SK-N-SH treated with all-trans-retinoic acid at 6 μM for 48 hours (cell line): ENCODE measurements at regions not wholly inside any gene's neighbourhood (a gene's known extent, or its start where the extent isn't known, plus 50 kb on each side); places are given as distances from the start of the nearest gene placed in this dataset.

ENCODE experiments used
- ATAC-seq: fragments of 200-7000 bp; cut with Tn5 transposase; 3 replicates; pipeline ENCODE4 v1.9.1; 2020; ENCODE audit warnings: mild to moderate bottlenecking, moderate library complexity
- ARNTL ChIP-seq: fragments of 450-650 bp; formaldehyde crosslinking; IDR thresholded peaks from 2 replicates; pipeline ENCODE4 v1.5.0; 2020; ENCODE audit warnings: low read depth, mild to moderate bottlenecking, moderate library complexity, borderline replicate concordance
- BACH2 ChIP-seq: fragments of 250-450 bp; sonication (Bioruptor Pico); IDR thresholded peaks from 2 replicates; pipeline ENCODE4 v1.9.0; 2021; ENCODE audit warnings: mild to moderate bottlenecking, borderline replicate concordance
- CSDC2 ChIP-seq: fragments of 250-450 bp; sonication (Bioruptor Pico); IDR thresholded peaks from 2 replicates; pipeline ENCODE4 v1.5.0; 2020; ENCODE audit warnings: mild to moderate bottlenecking, moderate library complexity
- GLIS3 ChIP-seq: fragments of 250-450 bp; sonication (Bioruptor Pico); IDR thresholded peaks from 2 replicates; pipeline ENCODE4 v1.5.0; 2020; ENCODE audit warnings: mild to moderate bottlenecking, moderate library complexity
- ISL1 ChIP-seq: fragments of 250-450 bp; sonication (Bioruptor Pico); IDR thresholded peaks from 2 replicates; pipeline ENCODE4 v2.1.2; 2022; ENCODE audit warnings: mild to moderate bottlenecking, moderate library complexity
- OSR1 ChIP-seq: fragments of 250-450 bp; sonication (Bioruptor Pico); IDR thresholded peaks from 2 replicates; pipeline ENCODE4 v1.8.0; 2022; ENCODE audit warnings: moderate library complexity, mild to moderate bottlenecking, inconsistent platforms
- POU6F1 ChIP-seq: fragments of 250-450 bp; sonication (Bioruptor Pico); IDR thresholded peaks from 2 replicates; pipeline ENCODE4 v1.8.0; 2021; ENCODE audit warnings: low read depth, mild to moderate bottlenecking, moderate library complexity, borderline replicate concordance
- PPARA ChIP-seq: fragments of 250-450 bp; sonication (Bioruptor Pico); IDR thresholded peaks from 2 replicates; pipeline ENCODE4 v1.5.0; 2020; ENCODE audit warnings: mild to moderate bottlenecking, borderline replicate concordance
- RARB ChIP-seq: fragments of 250-450 bp; sonication (Bioruptor Pico); IDR thresholded peaks from 2 replicates; pipeline ENCODE4 v1.8.0; 2021; ENCODE audit warnings: mild to moderate bottlenecking, moderate library complexity
- SNAI2 ChIP-seq: fragments of 250-450 bp; sonication (Bioruptor Pico); IDR thresholded peaks from 2 replicates; pipeline ENCODE4 v1.5.0; 2020; ENCODE audit warnings: mild to moderate bottlenecking, moderate library complexity
- TCF4 ChIP-seq: fragments of 250-450 bp; sonication (Bioruptor Pico); IDR thresholded peaks from 2 replicates; pipeline ENCODE4 v1.8.0; 2021; ENCODE audit warnings: mild to moderate bottlenecking, moderate library complexity, borderline replicate concordance
- ZC3H10 ChIP-seq: fragments of 250-450 bp; sonication (Bioruptor Pico); IDR thresholded peaks from 2 replicates; pipeline ENCODE4 v1.5.1; 2021; ENCODE audit warnings: mild to moderate bottlenecking, moderate library complexity
- ZFP3 ChIP-seq: fragments of 250-450 bp; sonication (Bioruptor Pico); IDR thresholded peaks from 2 replicates; pipeline ENCODE4 v1.5.0; 2020; ENCODE audit warnings: mild to moderate bottlenecking, moderate library complexity
- ZFP30 ChIP-seq: fragments of 450-650 bp; formaldehyde crosslinking; IDR thresholded peaks from 2 replicates; pipeline ENCODE4 v1.5.0; 2022; ENCODE audit warnings: mild to moderate bottlenecking, moderate library complexity
- ZNF565 ChIP-seq: fragments of 450-650 bp; formaldehyde crosslinking; conservative IDR thresholded peaks from 2 replicates; pipeline ENCODE4 v1.5.0; 2020; ENCODE audit warnings: low read depth, mild to moderate bottlenecking, moderate library complexity
- ZNF70 ChIP-seq: fragments of 450-650 bp; formaldehyde crosslinking; IDR thresholded peaks from 2 replicates; pipeline ENCODE4 v1.5.0; 2020; ENCODE audit warnings: mild to moderate bottlenecking, moderate library complexity
- ZNF8 ChIP-seq: fragments of 450-650 bp; formaldehyde crosslinking; IDR thresholded peaks from 2 replicates; pipeline ENCODE4 v1.5.0; 2020; ENCODE audit warnings: mild to moderate bottlenecking, moderate library complexity
- TF ChIP-seq, protein P1 (sequence below): fragments of 250-450 bp; sonication (Bioruptor Pico); IDR thresholded peaks from 2 replicates; pipeline ENCODE4 v1.5.1; 2021; ENCODE audit warnings: mild to moderate bottlenecking, moderate library complexity
- TF ChIP-seq, protein P2 (sequence below): fragments of 250-450 bp; sonication (Bioruptor Pico); IDR thresholded peaks from 2 replicates; pipeline ENCODE4 v1.8.0; 2020; ENCODE audit warnings: mild to moderate bottlenecking, moderate library complexity, borderline replicate concordance
- TF ChIP-seq, protein P3 (sequence below): fragments of 250-450 bp; sonication (Bioruptor Pico); IDR thresholded peaks from 2 replicates; pipeline ENCODE4 v1.5.0; 2020; ENCODE audit warnings: mild to moderate bottlenecking, moderate library complexity
- TF ChIP-seq, protein P4 (sequence below): fragments of 250-450 bp; sonication (Bioruptor Pico); IDR thresholded peaks from 2 replicates; pipeline ENCODE4 v1.5.1; 2020; ENCODE audit warnings: low read depth, mild to moderate bottlenecking, moderate library complexity

GRCh38 chr16:64687786-64688185 is 434.1 kb downstream of the CDH11 start (continued):
- TF ChIP-seq, protein P1, sequence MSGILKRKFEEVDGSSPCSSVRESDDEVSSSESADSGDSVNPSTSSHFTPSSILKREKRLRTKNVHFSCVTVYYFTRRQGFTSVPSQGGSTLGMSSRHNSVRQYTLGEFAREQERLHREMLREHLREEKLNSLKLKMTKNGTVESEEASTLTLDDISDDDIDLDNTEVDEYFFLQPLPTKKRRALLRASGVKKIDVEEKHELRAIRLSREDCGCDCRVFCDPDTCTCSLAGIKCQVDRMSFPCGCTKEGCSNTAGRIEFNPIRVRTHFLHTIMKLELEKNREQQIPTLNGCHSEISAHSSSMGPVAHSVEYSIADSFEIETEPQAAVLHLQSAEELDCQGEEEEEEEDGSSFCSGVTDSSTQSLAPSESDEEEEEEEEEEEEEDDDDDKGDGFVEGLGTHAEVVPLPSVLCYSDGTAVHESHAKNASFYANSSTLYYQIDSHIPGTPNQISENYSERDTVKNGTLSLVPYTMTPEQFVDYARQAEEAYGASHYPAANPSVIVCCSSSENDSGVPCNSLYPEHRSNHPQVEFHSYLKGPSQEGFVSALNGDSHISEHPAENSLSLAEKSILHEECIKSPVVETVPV (CRISPR knock-in tag), result no peak
- no peak for TF ChIP-seq ZNF8
- TF ChIP-seq ZC3H10, result no peak
- TF ChIP-seq ZFP30, result no peak
- TF ChIP-seq TCF4 (CRISPR knock-in tag), result no peak
- no peak for TF ChIP-seq RARB

GRCh38 chr16:64687123-64687522 is 434.7 kb downstream of the CDH11 start:
- TF ChIP-seq BACH2 (CRISPR knock-in tag) (no peak), ZNF565 (CRISPR knock-in tag) (no peak), OSR1 (CRISPR knock-in tag) (no peak), CSDC2 (no peak), GLIS3 (CRISPR knock-in tag) (no peak), ARNTL (CRISPR knock-in tag) (no peak), RARB (no peak), TCF4 (CRISPR knock-in tag) (no peak), ISL1 (no peak), ZNF8 (no peak), ZFP3 (CRISPR knock-in tag) (no peak)
- TF ChIP-seq, protein P2, sequence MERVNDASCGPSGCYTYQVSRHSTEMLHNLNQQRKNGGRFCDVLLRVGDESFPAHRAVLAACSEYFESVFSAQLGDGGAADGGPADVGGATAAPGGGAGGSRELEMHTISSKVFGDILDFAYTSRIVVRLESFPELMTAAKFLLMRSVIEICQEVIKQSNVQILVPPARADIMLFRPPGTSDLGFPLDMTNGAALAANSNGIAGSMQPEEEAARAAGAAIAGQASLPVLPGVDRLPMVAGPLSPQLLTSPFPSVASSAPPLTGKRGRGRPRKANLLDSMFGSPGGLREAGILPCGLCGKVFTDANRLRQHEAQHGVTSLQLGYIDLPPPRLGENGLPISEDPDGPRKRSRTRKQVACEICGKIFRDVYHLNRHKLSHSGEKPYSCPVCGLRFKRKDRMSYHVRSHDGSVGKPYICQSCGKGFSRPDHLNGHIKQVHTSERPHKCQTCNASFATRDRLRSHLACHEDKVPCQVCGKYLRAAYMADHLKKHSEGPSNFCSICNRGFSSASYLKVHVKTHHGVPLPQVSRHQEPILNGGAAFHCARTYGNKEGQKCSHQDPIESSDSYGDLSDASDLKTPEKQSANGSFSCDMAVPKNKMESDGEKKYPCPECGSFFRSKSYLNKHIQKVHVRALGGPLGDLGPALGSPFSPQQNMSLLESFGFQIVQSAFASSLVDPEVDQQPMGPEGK (CRISPR knock-in tag), result no peak
- TF ChIP-seq, protein P1 (CRISPR knock-in tag), result no peak
- no peak for ATAC-seq

DNA sequence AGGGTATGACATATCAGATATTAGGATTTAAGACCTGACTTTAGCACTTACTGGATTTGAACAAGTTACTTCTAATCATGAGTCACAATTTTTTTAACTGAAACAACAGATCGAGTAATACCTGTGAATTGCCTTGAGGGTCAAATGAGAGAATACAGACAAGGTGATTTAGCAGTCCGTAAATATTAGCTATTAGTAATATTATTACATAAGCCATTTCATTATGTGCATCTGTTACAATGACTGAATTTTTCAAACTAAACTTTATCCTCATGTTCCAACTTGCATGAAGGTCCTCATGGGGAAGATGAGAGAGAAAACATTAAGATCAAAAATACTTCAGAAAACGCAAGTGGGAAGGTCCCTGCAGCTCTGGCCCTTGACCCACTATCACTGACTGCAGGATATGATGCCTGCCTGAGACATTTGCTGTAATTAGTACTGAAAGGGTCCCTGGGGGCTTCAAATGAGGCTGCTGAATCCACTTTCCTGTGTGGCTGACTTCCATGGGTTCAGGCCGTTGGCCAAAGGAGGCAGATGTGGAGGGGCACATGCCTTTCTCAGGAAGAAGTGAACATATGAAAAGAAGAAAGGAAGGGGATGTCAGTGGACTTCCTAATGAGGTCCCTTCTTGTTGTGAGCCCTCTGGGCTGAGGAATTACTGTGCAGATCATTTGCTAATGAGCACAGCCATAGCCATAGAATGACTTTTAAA is 441.7 kb downstream of the CDH11 start:
- TF ChIP-seq ISL1 (no peak), GLIS3 (CRISPR knock-in tag) (no peak), POU6F1 (CRISPR knock-in tag) (no peak)
- ATAC-seq, result no peak

- ATAC-seq, result no peak
- TF ChIP-seq TCF4 (CRISPR knock-in tag) (no peak), ZC3H10 (no peak), ZNF70 (CRISPR knock-in tag) (no peak), SNAI2 (CRISPR knock-in tag) (no peak), CSDC2 (no peak), ZNF8 (no peak), OSR1 (CRISPR knock-in tag) (no peak), PPARA (CRISPR knock-in tag) (no peak)
- TF ChIP-seq, protein P1 (CRISPR knock-in tag), result no peak
- TF ChIP-seq, protein P3, sequence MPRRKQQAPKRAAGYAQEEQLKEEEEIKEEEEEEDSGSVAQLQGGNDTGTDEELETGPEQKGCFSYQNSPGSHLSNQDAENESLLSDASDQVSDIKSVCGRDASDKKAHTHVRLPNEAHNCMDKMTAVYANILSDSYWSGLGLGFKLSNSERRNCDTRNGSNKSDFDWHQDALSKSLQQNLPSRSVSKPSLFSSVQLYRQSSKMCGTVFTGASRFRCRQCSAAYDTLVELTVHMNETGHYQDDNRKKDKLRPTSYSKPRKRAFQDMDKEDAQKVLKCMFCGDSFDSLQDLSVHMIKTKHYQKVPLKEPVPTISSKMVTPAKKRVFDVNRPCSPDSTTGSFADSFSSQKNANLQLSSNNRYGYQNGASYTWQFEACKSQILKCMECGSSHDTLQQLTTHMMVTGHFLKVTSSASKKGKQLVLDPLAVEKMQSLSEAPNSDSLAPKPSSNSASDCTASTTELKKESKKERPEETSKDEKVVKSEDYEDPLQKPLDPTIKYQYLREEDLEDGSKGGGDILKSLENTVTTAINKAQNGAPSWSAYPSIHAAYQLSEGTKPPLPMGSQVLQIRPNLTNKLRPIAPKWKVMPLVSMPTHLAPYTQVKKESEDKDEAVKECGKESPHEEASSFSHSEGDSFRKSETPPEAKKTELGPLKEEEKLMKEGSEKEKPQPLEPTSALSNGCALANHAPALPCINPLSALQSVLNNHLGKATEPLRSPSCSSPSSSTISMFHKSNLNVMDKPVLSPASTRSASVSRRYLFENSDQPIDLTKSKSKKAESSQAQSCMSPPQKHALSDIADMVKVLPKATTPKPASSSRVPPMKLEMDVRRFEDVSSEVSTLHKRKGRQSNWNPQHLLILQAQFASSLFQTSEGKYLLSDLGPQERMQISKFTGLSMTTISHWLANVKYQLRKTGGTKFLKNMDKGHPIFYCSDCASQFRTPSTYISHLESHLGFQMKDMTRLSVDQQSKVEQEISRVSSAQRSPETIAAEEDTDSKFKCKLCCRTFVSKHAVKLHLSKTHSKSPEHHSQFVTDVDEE (CRISPR knock-in tag), result no peak
- TF ChIP-seq, protein P4, sequence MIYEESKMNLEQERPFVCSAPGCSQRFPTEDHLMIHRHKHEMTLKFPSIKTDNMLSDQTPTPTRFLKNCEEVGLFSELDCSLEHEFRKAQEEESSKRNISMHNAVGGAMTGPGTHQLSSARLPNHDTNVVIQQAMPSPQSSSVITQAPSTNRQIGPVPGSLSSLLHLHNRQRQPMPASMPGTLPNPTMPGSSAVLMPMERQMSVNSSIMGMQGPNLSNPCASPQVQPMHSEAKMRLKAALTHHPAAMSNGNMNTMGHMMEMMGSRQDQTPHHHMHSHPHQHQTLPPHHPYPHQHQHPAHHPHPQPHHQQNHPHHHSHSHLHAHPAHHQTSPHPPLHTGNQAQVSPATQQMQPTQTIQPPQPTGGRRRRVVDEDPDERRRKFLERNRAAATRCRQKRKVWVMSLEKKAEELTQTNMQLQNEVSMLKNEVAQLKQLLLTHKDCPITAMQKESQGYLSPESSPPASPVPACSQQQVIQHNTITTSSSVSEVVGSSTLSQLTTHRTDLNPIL, result no peak
Measured at GRCh38 chr16:64669573-64669972, 452.3 kb downstream of the CDH11 start.
